ENCODE measurements at regions not wholly inside any gene's neighbourhood (a gene's known extent, or its start where the extent isn't known, plus 50 kb on each side); places are given as distances from the start of the nearest gene placed in this dataset.
A peak's percentile ranks its signal among the peaks of the same experiment; 100 is the strongest.

- TF ChIP-seq, protein P1, sequence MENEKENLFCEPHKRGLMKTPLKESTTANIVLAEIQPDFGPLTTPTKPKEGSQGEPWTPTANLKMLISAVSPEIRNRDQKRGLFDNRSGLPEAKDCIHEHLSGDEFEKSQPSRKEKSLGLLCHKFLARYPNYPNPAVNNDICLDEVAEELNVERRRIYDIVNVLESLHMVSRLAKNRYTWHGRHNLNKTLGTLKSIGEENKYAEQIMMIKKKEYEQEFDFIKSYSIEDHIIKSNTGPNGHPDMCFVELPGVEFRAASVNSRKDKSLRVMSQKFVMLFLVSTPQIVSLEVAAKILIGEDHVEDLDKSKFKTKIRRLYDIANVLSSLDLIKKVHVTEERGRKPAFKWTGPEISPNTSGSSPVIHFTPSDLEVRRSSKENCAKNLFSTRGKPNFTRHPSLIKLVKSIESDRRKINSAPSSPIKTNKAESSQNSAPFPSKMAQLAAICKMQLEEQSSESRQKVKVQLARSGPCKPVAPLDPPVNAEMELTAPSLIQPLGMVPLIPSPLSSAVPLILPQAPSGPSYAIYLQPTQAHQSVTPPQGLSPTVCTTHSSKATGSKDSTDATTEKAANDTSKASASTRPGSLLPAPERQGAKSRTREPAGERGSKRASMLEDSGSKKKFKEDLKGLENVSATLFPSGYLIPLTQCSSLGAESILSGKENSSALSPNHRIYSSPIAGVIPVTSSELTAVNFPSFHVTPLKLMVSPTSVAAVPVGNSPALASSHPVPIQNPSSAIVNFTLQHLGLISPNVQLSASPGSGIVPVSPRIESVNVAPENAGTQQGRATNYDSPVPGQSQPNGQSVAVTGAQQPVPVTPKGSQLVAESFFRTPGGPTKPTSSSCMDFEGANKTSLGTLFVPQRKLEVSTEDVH (IDR thresholded peaks at IDR 0.05; ENCODE audit: low read depth, partially characterized antibody), result peak; percentile 26
- TF ChIP-seq MEF2D (tag; conservative IDR thresholded peaks at IDR 0.05; ENCODE audit: low read depth) (0 out of 2 replicates have a peak, but pooled peaks have one; percentile 16), SREBF1 (IDR thresholded peaks at IDR 0.05; ENCODE audit: borderline replicate concordance, low read depth, low read length) (0 out of 2 replicates have a peak, but pooled peaks have one; percentile 15), CCAR2 (IDR thresholded peaks at IDR 0.05; ENCODE audit: low read depth, low read length) (no peak), JUND (IDR thresholded peaks at IDR 0.05; ENCODE audit: borderline replicate concordance, low read depth, low read length) (peak; percentile 97), JUND (tag; IDR thresholded peaks at IDR 0.05; ENCODE audit: borderline replicate concordance, low read depth, low read length) (peak; percentile 99), CREM (IDR thresholded peaks at IDR 0.05; ENCODE audit: low read depth) (peak; percentile 56), DPF2 (IDR thresholded peaks at IDR 0.05) (peak; percentile 58), ZNF24 (IDR thresholded peaks at IDR 0.05) (no peak), SMARCC2 (IDR thresholded peaks at IDR 0.05; ENCODE audit: low read depth) (peak; percentile 20; the same call in 1 of the 2 replicates)
- TF ChIP-seq, protein P2, sequence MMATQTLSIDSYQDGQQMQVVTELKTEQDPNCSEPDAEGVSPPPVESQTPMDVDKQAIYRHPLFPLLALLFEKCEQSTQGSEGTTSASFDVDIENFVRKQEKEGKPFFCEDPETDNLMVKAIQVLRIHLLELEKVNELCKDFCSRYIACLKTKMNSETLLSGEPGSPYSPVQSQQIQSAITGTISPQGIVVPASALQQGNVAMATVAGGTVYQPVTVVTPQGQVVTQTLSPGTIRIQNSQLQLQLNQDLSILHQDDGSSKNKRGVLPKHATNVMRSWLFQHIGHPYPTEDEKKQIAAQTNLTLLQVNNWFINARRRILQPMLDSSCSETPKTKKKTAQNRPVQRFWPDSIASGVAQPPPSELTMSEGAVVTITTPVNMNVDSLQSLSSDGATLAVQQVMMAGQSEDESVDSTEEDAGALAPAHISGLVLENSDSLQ (IDR thresholded peaks at IDR 0.05), result peak; percentile 44
Measured at GRCh38 chr5:68456756-68457217, 241.2 kb downstream of the PIK3R1 start (continued).

Measured in K562 (cell line).